Superior temporal gyrus (tissue), 1 donor: ENCODE measurements at regions not wholly inside any gene's neighbourhood (a gene's known extent, or its start where the extent isn't known, plus 50 kb on each side); places are given as distances from the start of the nearest gene placed in this dataset.
"Not testable (repeated sequence)": the region's sequence is repeated elsewhere in the genome, so short reads cannot be mapped to it uniquely, and the experiment has no call there.

Source experiments
- DNase-seq: peaks from one replicate; pipeline ENCODE4 v3.0.0-alpha.2; 2016; ENCODE audit errors: extremely low spot score

DNA sequence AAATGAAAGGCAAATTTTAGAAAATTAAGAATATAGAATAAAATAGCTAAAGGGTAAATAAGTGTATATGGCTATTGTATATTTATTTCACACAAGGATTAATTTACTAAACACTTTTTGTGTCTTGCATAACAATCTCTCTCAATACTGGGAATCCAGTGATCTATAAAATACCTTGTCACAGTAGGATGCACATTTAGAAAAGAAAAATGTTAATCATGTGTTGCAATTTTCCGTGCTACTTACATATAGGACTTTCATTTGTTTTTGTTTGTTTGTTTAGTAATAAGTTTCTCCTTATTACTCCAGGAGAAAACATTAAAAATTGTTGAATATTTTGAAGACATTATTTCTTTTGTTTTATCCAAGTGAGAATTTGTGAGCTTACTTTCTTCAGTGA, 1533.3 kb downstream of the SLITRK5 start:
- DNase-seq, result no peak

GRCh38 chr13:89205856-89206520, 1534.8 kb downstream of the SLITRK5 start:
- no peak for DNase-seq

GRCh38 chr13:89212186-89212585, 1541.0 kb downstream of the SLITRK5 start:
- DNase-seq, result no peak

DNA sequence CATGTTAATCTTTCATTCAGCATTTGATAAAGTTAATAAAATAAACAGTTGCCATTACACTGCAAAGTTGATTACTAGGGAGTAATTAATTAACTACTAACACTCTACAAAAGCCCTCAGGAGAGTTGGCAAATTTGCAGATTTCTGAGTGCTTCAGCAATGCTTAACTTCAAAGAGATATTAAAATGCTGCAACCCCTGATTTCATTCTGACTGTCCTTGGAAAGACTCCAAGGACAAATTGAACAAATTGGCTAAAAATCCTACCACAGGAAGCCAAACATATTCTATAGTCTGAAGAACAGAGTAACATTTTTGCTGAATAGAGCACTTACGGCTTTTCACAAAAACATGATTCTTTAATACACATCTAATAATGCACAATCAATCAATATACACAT, 1543.0 kb downstream of the SLITRK5 start:
- DNase-seq, result no peak

GRCh38 chr13:89215319-89215718, 1544.1 kb downstream of the SLITRK5 start:
- not testable (repeated sequence) for DNase-seq

GRCh38 chr13:89217813-89218212, 1546.6 kb downstream of the SLITRK5 start:
- DNase-seq, result no peak

- DNase-seq, result no peak
These were observed 1550.5 kb downstream of the SLITRK5 start for GRCh38 chr13:89221557-89222158.

DNA sequence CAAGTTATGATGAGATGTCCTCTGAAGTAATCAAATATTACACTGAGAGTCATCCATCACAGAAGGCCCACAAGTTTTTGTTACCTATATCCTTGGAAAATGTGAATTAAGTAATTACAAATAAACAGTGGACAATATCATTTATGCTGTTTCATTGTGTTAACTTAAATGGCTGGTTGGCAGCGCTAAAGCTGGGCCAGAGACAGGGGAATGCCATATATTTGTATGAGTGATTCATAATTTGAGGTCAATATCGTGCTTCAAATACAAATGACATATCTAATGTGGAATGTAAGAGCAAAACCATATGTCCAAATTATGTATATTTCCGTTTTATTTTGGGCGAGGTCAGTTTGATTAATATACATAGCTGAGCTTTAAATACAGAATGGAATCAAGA, 1556.2 kb downstream of the SLITRK5 start:
- DNase-seq, result no peak

DNA sequence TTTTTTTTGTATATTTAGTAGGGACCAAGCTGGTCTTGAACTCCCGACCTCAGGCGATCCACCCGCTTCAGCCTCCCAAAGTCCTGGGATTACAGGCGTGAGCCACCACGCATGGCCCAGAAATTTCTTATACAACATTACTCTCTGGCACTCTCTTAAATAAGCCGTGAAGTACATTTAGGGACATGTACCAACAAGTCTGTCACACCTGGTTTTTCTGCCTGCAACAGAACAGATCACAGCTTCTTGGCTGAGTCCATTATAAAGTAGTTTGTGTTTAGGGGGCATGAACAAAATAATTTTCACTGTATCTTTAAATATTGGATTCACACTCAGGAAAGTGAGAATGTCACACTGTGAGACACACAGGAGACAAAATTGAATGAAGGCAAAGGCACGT, 1567.3 kb downstream of the SLITRK5 start:
- no peak for DNase-seq

- no peak for DNase-seq
These were observed 1568.4 kb downstream of the SLITRK5 start for GRCh38 chr13:89239361-89240127.

DNA sequence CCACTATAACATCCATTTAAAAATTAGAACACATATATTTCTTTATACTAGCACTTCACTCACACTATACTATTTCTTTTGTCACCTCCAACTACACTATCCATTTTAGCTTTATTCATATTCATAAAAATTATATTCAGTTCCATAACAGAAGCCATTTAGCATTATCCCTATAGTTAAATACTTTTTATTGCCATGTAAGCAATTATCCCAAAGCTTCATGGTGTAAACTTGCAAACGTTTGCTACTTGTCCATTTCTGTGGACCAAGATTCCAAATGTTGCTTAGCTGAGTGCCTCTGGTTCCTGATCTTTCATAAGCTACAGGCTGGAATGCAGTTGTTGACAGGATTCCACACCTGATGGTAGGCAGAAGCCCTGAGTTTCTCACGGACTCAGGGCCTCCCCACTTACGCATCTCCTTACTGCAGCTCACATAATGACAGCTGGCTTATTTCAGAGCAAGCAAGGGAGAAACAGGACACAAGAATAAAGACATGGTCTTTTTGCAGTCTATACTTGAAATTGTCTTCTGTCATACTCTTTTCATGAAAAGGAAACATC, 1584.8 kb downstream of the SLITRK5 start:
- DNase-seq, result no peak

DNA sequence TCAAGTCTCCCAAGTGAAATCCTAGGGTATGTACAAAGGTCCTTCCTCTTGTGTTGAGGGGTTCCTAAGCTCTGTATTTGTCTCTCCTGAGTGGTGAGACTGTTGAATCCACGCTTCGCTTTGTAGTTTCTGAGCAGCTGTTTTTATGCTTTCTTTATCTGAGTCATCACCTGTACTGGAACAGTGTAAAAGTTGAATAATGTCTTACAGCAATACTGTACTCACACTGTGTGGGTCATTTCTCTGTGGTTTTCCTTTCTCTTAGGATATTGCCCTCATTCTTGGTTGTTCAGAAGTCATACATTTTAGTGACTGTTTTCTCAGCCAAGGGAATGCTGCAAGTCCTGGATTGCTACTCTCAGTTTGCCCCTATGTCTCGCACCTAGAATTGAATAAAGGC, 1596.6 kb downstream of the SLITRK5 start:
- no peak for DNase-seq

- no peak for DNase-seq
These were observed 1598.6 kb downstream of the SLITRK5 start for GRCh38 chr13:89269737-89270136.

DNA sequence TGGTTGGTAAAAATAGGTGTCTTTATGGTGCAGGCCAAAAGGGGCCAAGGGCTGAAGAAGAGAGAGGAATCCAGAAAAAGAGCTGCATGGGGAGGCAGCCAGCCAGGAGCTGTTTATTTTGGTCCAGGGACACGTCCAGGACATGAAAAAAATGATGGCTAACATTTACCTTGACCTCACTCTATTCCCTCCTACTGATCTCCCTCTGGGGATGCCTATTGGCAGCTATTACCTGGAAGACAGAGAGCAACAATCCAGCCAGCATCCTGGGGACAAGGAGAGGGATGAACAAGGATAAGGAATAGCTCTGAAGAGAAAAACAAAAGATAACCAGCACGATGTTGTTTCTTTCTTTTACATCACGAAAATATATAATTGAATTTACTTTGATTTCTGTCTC, 1599.6 kb downstream of the SLITRK5 start:
- no peak for DNase-seq

DNA sequence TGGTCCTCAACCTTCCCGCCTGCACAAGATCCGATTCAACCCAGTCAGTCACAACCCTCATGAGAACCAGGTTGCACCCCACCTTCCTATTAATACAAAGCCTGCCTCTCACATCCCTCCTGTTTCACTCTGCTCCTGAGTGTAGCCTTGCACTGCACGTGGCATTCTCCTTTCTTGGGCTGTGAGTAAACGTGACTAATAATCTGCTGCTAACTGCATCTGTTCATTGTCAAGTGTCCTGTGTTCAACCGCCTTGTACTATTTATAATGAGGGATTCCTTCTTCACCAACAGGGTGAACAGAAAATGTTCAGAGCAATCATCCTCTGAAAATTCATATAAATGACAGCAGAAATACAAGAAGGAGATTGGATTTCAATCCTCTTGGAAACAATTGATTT, 1608.2 kb downstream of the SLITRK5 start:
- DNase-seq, result no peak

DNA sequence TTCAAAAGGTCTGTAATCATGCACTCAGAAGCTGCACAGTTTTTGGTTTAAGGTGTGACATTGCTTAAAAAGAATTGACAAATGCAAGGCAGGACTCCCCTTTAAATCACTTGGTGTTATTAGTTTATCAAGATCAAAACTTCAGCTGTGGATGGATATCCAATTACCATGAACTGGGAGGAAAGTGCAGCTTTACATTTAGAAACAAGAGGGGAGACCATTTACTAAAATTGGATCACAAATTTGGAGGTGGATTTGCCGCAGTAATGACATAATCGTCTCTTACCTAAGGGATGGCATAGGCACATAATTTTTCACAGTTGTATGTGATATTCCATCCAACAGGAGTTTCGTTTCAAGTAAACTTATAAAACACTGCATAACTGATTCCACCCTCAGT, 1610.2 kb downstream of the SLITRK5 start:
- DNase-seq, result no peak

DNA sequence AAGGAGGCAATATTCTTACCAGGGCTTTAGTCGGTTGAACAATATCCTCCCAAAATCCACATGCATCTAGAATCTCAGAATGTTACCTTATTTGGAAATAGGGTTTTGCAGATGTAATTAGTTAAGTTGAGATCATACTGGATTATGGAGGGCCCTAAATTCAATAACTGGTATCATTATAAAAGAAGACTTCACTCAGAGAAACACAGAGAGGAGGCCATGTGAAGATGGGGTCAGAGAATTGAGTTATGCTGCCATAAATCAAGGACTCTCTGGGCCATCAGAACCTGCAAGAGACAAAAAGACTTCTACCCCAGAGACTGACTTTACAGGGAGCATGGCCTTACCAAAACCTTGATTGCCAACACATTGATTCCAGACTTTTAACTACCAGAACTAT, 1611.1 kb downstream of the SLITRK5 start:
- DNase-seq, result no peak

- DNase-seq, result no peak
These were observed 1616.2 kb downstream of the SLITRK5 start for GRCh38 chr13:89287381-89287780.

GRCh38 chr13:89294115-89294867, 1623.1 kb downstream of the SLITRK5 start:
- no peak for DNase-seq

- DNase-seq, result no peak
These were observed 1636.1 kb downstream of the SLITRK5 start for GRCh38 chr13:89307278-89307677.

GRCh38 chr13:89310943-89311672, 1639.9 kb downstream of the SLITRK5 start:
- DNase-seq, result no peak
